GM18909 (cell line): ENCODE measurements at regions not wholly inside any gene's neighbourhood (a gene's known extent, or its start where the extent isn't known, plus 50 kb on each side); places are given as distances from the start of the nearest gene placed in this dataset.

Experiments used
- ATAC-seq: cut with Tn5 transposase; IDR thresholded peaks from one replicate; pipeline ENCODE4 v1.9.1; 2021; ENCODE audit warnings: mild to moderate bottlenecking; ENCODE audit not compliant: unreplicated experiment, poor library complexity

DNA sequence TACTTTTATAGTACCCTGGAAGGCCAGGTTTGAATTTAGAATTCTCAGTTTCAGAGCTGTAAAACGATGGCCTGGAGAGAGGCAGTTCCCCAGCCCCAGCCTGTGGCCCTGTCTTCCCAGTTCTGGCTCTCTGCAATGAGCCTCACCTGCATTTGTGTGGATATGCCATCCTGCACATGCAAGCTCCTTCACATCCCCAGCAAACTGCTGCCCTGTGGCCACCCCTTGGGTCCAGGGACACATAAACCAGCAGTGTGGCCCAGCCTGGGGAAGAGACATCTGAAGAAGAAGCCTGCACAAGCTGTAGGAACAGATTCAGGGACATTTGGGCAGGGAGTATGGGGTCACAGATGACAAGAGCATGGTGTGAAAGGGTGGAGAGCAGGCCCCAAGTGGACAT, 174.3 kb upstream of the CRY1 start:
- no peak for ATAC-seq

DNA sequence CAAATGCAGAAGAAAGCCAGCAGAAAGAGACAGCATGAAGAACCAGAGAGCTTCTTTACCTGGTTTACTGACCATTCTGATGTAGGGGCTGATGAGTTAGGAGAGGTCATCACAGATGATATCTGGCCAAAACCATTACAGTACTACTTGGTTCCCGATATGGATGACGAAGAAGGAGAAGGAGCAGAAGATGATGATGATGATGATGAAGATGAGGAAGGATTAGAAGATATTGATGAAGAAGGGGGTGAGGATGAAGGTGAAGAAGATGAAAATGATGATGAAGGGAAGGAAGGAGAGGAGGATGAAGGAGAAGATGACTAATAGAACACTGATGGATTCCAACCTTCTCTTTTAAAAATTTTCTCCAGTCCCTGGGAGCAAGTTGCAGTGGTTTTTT, 178.2 kb upstream of the CRY1 start:
- ATAC-seq, result no peak

DNA sequence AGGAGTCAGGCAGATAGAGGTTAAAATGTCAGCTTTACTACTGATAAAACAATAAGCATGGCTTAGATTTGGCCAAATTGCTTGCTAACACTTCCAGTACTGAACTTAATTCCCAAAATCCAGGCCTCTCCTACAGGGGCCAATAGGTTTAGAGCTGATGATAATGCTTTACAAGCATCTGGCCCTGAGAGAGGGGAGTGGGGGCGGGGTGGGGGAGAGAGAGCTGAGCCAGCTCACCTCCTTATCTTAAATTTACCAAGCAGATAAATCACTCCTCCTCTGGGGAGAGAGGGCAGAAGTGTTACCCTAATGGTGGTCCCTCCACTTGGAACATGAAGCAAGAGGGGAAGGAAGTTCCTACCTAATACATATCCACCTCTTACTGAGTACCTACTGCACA, 182.2 kb upstream of the CRY1 start:
- ATAC-seq, result no peak

DNA sequence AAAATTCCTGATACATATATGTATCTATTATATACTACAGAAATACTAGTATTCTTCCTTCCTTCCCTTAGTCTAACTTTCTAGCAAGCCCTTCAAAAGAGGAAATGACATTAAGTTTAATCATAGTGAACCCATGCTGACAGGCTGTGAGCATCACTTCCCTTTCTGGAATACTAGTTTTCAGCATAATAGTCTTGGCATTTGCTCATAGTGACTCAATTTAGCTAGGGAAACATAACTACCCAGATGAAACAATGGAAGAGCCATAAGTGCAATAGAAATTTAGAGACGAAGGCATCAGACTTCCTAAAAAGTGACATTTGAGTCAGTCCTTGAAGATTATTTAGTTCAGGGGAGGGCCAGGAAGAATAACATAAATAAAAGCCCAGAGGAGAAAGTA, 184.5 kb upstream of the CRY1 start:
- ATAC-seq, result no peak

DNA sequence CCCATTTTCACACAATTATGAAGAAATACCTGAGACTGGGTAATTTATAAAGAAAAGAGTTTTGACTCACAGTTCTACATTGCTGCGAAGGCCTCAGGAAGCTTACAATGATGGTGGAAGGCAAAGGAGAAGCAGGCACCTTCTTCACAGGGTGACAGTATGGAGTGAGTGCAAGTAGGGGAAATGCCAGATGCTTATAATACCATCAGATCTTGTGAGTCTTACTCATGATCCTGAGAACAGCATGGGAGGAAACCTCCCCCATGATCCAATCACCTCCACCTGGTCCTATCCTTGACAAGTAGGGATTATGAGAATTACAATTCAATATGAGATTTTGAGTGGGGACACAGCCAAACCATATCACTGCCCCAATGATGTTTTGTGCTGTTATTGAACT, 189.3 kb upstream of the CRY1 start:
- ATAC-seq, result no peak

DNA sequence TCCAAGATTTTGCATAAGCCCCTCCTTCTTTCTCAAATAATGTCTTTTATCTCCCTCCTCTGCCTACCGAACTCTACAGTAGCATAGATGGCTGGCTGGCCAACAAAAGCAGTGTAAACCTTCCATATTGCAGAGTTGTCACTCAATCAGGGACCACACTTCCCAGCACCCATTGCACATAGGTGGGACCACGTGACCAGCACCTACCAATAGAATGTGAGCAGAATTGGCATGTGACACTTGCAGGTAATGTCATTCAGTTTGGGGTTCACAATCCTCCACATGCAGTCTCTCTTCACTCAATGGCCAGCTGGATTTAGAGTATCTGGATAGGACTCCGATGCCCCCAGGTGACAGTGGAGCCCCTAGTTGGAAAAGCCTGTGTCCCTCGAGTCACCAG, 190.3 kb upstream of the CRY1 start:
- ATAC-seq, result no peak

DNA sequence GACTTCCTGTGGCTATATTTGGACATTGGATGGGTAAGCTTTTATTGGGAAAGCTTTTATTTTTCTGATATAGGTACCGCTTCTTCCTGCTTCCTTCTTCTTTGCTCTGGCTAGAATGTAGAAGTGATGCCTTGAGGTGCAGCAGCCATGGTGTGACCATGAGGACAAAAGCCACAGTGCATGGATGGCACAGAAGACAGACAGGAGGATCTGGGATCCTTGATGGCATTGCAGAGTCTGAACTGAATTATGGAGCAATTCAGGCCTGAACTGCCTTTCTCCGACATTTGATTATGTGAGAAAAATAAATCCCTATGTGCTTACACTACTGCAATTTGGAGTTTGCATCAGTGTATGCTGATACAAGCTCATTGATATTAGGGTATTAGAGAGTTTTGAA, 191.3 kb upstream of the CRY1 start:
- no peak for ATAC-seq

DNA sequence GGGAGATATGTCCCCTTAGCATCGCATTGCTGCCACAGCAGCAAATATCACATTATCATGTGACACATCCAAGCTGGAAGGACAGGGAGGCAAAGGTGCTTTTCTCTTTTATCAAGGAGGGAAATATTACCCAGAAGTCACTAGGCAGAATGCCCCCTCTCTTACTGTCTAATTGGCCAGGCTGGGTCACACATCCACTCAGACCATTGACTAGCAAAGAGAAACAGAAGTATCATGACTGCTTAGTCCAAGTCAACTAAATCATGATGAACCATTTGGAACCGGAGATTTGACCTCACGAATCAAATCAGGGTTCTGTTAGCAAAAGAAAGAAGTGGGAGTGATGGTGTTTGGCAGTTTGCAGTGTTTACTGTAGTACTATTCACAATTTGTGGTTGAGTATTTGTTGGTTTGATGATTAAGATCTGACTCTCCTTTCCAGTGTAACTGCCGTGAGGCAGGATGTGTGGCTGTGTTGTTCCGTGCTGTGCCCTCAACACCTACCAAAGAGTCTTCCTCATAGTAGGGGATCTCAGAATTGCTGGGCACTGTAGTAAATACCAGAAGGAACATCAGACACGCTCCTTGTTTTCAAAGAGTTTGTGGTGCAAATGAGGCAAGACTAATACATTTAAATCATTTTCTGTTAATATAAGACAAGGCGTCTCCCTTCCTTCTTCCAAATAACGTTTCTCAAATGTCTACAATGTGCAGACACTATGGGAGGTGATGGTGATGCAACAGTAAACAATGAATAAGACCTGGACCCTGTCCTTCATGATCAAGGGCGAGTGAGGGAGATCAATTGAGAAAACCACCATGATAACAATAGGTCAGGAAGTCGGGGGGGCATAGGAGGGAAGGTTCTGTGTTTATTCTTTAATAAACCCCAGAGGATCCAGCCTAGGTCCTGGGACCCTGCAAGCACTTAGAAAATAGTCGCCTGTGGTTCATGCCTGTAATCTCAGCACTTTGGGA, 194.4 kb upstream of the CRY1 start:
- no peak for ATAC-seq

DNA sequence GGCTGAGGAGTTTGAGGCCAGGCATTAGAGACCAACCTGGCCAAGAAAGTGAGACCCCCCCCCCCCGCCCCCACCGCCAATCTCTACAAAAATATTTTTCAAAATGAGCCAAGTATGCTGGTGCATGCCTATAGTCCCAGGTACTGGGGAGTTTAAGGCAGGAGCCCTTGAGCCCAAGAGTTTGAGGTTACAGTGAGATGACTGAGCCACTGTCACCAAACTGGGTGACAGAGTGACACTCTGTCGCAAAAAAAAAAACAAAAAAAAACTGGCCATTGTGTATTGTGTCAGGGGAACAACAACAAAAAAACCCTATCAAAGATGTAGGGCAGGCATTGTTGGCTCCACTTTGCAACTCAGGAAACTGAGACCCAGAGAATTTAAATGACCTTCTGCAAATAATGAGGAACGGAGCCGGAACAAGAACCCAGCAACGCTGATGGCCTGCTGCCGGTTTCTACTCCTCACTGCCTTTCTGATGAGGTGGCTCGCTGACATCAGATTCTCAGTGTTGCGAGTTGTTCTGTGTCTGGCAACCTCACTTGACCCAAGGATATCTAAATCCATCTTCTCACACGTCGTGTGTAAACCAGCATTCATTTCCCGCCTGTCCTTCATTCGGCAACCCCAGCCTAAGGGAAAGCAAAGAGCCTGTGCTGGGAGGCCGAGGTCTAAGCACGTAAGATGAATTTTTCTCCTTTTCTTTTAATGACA, 195.2 kb upstream of the CRY1 start:
- no peak for ATAC-seq

DNA sequence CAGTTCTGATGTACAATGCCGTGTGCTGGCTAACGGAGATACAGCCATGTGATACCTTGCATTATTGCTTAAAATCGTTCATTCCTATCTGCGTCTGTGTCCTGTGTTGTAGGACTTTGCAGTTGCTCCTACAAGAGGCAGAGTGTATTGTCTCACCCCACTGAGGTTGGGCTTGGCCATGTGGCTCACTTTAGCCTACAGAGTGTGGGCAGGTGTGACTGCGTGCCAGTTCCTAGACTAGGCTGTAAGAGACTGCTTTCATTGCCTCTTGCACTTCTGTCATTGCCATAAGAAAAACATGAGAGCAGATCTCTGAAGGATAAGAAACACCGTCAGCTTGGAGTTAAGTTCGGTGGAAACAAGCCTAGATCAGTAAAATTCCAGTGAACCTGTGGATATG, 197.7 kb upstream of the CRY1 start:
- no peak for ATAC-seq

DNA sequence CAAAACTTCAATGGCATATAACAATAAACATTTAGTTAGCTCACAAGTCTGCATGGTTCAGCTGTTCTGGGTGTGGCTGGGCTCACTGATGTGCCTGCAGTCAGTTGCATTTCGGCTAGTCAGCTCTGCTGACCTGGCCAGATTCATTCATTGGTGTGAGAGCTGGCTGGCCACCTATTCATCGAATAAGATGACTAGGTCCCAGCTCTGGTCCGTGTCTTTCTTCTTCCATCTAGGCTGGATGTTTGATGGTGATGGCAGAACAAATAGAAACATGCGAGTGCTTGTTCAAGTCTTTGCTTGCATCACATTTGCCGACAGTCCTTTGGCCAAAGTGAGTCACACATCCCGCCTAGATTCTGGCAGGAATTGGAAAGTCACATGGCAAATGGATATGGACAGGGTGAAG, 203.3 kb upstream of the CRY1 start:
- no peak for ATAC-seq

DNA sequence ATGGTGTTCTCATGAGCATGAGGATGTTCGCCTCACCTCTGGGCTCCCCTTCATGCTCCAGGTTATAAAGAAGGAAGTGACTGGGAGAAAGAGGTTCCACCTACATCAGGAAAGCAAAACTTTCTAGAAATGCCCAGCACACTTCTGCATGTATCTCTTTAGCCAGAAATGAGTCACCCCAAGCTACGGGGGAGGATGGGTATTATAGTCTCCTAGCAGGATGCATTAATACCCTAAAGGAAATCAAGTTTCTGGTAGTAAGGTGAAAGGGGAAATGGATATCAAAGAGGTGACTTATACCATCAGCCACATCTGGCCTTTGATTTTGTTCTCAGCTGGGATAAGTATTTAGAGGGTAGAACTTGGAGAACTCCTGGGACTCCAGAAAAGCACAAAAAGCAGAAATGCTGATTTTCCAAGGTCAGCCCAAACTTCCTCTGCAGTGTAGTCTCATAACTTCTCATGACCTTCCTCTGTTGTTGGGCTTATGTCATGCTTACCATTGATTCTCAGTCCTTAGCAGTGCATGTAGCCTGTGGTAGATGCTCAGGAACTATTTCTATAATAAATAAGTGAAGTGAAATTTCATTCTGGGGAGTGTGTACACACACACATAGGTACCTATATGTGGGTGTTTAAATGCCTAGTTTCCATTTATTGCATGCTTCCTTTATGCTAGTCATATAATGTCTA, 209.4 kb upstream of the CRY1 start:
- ATAC-seq, result no peak

DNA sequence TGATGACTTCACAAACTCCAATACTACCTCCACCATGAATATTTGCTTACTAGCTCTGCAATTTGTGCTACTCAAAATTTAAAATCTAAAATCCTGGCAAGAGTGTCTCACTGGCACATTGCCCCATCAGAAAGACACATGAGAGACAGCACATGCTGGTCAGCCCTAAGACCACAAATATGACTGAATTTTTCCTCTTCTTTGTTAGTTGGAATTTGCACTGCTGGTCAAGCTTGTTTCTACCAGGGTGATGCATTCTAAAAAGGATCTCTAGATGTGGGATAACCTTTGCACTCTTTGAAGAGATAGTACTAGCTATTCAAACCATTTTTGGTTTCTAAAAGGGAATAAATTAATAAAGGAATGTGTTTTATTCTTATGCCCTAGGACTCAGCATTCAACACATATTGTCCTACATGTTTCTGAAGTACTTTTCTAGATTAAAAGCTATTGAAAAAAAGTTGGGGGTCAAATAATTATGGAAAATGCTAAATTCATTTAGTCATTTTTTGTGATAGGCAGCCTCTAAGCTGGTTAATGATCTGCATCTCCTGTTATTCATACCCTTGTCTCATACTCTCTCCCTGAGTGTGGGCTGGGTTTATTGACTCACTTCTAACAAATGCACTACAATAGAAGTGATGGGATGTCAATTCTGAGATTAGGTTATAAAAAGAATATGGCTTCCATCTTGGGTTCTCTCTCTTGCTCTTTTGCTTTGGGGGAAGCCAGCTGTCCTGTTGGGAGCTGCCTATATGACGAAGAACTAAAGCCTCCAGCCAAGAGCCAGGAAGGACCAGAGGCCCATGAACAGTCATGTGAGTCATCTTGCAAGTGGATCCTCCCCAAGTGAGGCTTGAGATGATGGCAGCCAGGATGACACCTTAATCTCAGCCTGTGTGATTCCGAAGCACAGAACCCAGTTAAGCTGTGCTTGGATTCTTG, 211.5 kb upstream of the CRY1 start:
- no peak for ATAC-seq

DNA sequence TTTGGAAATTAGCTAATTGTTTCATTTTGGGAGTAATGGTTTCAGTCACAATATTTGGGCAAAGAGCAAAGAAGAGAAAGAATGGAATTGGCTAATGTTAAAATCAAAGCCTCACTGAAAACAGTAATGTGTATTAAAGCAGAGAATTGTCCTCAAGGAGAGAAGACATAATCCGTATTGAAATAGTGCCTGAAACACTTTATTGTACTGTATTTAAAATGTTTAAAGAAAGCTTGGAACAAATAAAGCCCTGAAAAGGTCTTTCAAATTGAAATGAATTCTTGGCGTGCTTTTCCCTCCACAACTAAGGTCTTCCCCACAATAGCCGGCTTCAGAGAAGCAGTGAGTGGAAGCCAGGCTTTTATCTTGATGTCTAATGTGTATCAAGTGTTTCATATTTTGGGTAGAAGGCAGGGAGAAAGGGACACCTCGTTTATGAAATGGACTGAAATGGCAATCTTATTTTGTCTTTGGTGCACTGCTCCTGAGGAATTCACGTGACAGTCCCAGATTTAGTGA, 212.9 kb upstream of the CRY1 start:
- no peak for ATAC-seq

DNA sequence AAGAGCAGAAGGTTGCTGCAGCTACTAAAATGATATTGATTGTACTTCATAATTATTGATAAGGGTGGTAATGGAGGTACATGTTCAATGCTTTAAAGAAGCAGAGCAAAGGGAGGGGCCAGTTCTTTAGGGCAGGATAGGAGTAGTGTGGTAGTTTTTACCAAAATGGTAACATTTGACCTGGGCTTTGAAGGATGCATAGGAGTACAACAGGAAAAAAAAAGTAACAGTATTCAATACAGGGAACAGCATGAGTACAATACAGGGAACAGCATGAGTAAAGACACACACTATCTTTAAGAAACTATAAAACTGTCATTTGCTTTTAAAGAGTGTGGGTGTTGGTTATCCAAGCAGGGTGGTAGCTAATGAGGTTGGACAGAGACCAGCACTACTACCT, 215.0 kb upstream of the CRY1 start:
- ATAC-seq, result no peak

DNA sequence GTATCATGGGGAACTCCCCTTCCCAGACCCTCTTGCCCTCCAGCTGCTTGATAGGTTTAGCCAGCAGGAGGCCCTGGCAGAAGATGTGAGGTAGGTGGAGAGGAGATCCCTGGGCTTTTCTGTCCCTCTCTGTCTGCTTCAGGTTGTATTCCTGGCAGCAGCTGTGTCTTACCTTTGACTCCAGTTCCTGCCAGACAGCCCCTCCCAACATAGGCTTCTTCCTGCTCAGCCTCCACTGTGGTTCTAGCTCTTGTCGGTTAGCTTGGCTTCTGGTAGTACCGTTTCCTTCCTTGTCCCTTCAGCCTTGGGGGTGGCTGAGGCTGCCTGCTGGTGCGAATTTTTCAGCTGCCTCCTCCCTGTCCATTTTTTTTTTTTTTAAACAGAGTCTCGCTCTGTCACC, 215.7 kb upstream of the CRY1 start:
- ATAC-seq, result no peak

DNA sequence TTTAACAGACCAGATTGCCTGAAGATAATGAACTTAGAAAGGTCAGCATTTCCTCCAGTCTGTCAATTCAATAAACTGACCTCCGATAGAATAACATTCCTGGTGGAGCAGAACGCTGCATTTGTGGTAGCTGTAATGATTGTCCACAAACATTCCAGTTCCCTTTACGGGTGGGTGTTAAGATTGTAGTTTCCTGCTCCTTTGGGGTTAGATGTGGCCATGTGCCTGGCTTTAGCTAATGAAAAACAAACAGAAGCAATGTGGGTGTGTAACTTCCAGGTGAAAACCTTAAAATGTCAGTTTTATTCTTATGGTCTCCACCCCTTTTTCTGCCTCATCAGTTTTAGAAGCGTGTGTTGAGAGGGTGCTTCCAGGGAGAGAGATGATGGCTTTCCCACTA, 217.3 kb upstream of the CRY1 start:
- no peak for ATAC-seq

DNA sequence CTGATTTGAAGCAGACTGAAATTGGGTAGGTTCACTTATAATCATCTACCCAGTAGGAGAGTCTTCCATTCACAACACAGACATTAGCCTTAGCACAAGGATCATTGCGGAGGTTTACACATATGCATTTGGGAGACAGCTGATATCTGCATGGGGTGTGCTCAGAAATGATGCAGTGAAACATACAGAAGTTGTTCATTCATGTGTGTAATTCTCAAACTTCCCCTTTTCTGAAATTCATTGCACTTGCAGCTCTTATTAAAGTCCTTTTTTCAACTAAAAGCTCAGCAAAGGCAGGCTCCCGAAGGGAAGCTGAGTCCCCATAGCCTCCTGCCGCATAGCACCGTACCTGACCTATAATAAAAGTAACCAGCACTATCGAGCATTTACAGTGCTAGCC, 218.3 kb upstream of the CRY1 start:
- ATAC-seq, result no peak

DNA sequence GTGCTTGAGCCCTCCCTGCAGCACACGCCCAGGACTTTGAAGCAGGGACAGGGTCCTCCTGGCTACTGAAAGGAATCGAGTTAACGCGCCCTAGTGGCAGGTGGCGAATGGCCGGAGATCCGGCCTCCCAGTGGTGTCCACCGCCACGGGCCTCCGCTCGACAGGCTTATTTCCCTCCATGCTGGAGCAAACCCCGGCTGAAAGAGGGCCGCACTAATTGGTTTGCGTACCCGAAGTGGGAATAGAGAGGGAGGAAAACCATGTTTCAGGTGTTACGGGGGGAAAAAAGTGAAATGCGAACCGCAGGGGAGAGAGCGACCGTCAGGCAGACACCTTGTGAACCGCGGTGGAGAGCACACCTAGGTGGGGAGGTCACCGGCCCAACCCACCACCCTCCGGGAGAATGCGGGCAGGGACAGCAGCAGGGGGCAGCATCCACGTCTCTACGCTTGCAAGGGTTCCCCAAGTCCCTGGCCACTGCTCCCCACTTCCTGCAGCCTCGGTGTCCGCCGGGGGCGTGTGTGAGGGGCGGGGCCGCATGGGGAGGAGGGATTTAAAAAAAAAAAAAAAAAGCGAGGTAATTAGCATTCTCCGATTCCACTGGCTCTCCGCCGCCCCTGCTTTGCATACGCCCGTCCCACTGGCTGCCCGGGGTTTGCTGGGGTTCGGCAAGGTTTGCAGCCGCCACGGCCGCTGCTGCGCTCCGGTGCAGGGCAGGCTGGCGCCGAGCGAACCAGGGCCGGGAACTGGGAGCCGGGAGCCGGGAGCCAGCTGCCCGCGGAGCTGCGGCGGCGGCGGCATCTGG, 224.6 kb upstream of the CRY1 start:
- ATAC-seq, result no peak
